H1 (cell line): ENCODE measurements at regions not wholly inside any gene's neighbourhood (a gene's known extent, or its start where the extent isn't known, plus 50 kb on each side); places are given as distances from the start of the nearest gene placed in this dataset.

ENCODE experiments used
- CHD7 ChIP-seq: fragments of 300-600 bp; sonication (generic); IDR thresholded peaks from 2 replicates; pipeline ENCODE4 v1.7.1; 2012; ENCODE audit warnings: low read length, moderate library complexity, mild to moderate bottlenecking, inconsistent platforms; ENCODE audit not compliant: insufficient replicate concordance
- GABPA ChIP-seq: IDR thresholded peaks from 2 replicates; pipeline ENCODE4 v1.6.1; 2011; ENCODE audit warnings: mild to moderate bottlenecking, low read length, moderate library complexity, borderline replicate concordance; ENCODE audit not compliant: insufficient read depth
- SIX5 ChIP-seq: IDR thresholded peaks from 2 replicates; pipeline ENCODE4 v1.6.1; 2011; ENCODE audit warnings: mild to moderate bottlenecking, low read depth, low read length

GRCh38 chr3:39757307-39757706 is 52.1 kb upstream of the MYRIP start (continued):
- TF ChIP-seq CHD7 = no peak
- no peak for TF ChIP-seq GABPA
- TF ChIP-seq SIX5 = no peak
